Upper lobe of left lung (tissue), 4 donors: ENCODE measurements at regions not wholly inside any gene's neighbourhood (a gene's known extent, or its start where the extent isn't known, plus 50 kb on each side); places are given as distances from the start of the nearest gene placed in this dataset.

Experiments
- CTCF ChIP-seq, 6 experiments: fragments of 450-650 bp in 4 of 6; fragments of 200-600 bp in 2 of 6; sonication (generic) in 2 of 6; IDR thresholded peaks; one replicate each; pipeline ENCODE4 v1.5.1; 2016 to 2019; ENCODE audit warnings: antibody characterized with exemption in 6 of 6
- POLR2AphosphoS5 ChIP-seq, 2 donors: sonication (generic); formaldehyde crosslinking; IDR thresholded peaks; one replicate each; pipeline ENCODE4 v1.5.1; 2017; ENCODE audit warnings: antibody characterized with exemption in 2 of 2

GRCh38 chr1:25169168-25169567 is 63.1 kb downstream of the SYF2 start:
- TF ChIP-seq CTCF (IDR thresholded peaks at IDR 0.05), result no peak
- TF ChIP-seq POLR2AphosphoS5 (IDR thresholded peaks at IDR 0.05), result no peak
